Neuronal stem cell (in vitro differentiated cells): ENCODE measurements at regions not wholly inside any gene's neighbourhood (a gene's known extent, or its start where the extent isn't known, plus 50 kb on each side); places are given as distances from the start of the nearest gene placed in this dataset.
A peak's percentile ranks its signal among the peaks of the same experiment; 100 is the strongest.

Experiments
- DNase-seq: peaks from one replicate; pipeline ENCODE4 v3.0.0-alpha.2; 2013; ENCODE audit warnings: low spot score
- H2AFZ ChIP-seq: one replicate; pipeline ENCODE4 v1.6.1; 2013; ENCODE audit warnings: mild to moderate bottlenecking, low read length, inconsistent platforms
- H2AK5ac ChIP-seq: 2 replicates; pipeline ENCODE4 v1.6.1; 2013; ENCODE audit warnings: low read depth, mild to moderate bottlenecking, inconsistent platforms, low read length, moderate library complexity, mixed read lengths
- H2BK120ac ChIP-seq: 2 replicates; pipeline ENCODE4 v1.6.1; 2013; ENCODE audit warnings: low read depth, mild to moderate bottlenecking, inconsistent platforms, low read length, moderate library complexity, mixed read lengths
- H2BK12ac ChIP-seq: one replicate; pipeline ENCODE4 v1.6.1; 2013; ENCODE audit warnings: low read length, inconsistent platforms
- H2BK15ac ChIP-seq: 2 replicates; pipeline ENCODE4 v1.6.1; 2013; ENCODE audit warnings: mild to moderate bottlenecking, low read length, inconsistent platforms, mixed read lengths
- H2BK5ac ChIP-seq: one replicate; pipeline ENCODE4 v1.6.1; 2013; ENCODE audit warnings: inconsistent platforms, mild to moderate bottlenecking, low read length, moderate library complexity
- H3K14ac ChIP-seq: one replicate; pipeline ENCODE4 v1.6.1; 2013; ENCODE audit warnings: low read length, inconsistent platforms
- H3K18ac ChIP-seq: 2 replicates; pipeline ENCODE4 v1.6.1; 2013; ENCODE audit warnings: low read length, inconsistent platforms
- H3K23ac ChIP-seq: 2 replicates; pipeline ENCODE4 v1.6.1; 2013; ENCODE audit warnings: low read depth, mild to moderate bottlenecking, mixed read lengths, low read length, inconsistent platforms; ENCODE audit not compliant: poor library complexity
- H3K27ac ChIP-seq: replicated peaks from 3 replicates; pipeline ENCODE4 v1.5.1; 2013; ENCODE audit warnings: low read length, inconsistent platforms
- H3K27me3 ChIP-seq, 3 experiments: 2 replicates each; pipeline ENCODE4 v1.6.1; 2013; ENCODE audit warnings: low read length in 3 of 3, mild to moderate bottlenecking in 2 of 3, inconsistent platforms in 1 of 3, low read depth in 1 of 3, mixed read lengths in 1 of 3, moderate library complexity in 1 of 3; ENCODE audit not compliant: control insufficient read depth in 3 of 3, insufficient read depth in 3 of 3
- H3K36me3 ChIP-seq, 2 donors: replicated peaks in 1 of 2; 2 replicates each; pipeline ENCODE4 v1.6.1; 2013; ENCODE audit warnings: low read length in 2 of 2; ENCODE audit not compliant: control insufficient read depth in 2 of 2, insufficient read depth in 2 of 2
- H3K4ac ChIP-seq: 2 replicates; pipeline ENCODE4 v1.6.1; 2013; ENCODE audit warnings: inconsistent platforms, mild to moderate bottlenecking, low read length, moderate library complexity
- H3K4me1 ChIP-seq, 2 donors: 1 replicate in 1 of 2; 2 replicates in 1 of 2; pipeline ENCODE4 v1.6.1; 2013; ENCODE audit warnings: low read length in 2 of 2, low read depth in 1 of 2; ENCODE audit not compliant: control insufficient read depth in 2 of 2, insufficient read depth in 1 of 2
- H3K4me2 ChIP-seq: one replicate; pipeline ENCODE4 v1.6.1; 2013; ENCODE audit warnings: mild to moderate bottlenecking, low read length, inconsistent platforms; ENCODE audit not compliant: insufficient read depth, poor library complexity, severe bottlenecking
- H3K4me3 ChIP-seq, 2 donors: 2 replicates each; pipeline ENCODE4 v1.5.1; 2013; ENCODE audit warnings: low read length in 2 of 2, mild to moderate bottlenecking in 2 of 2, inconsistent platforms in 1 of 2, moderate library complexity in 1 of 2
- H3K79me1 ChIP-seq: one replicate; pipeline ENCODE4 v1.6.1; 2013; ENCODE audit warnings: low read depth, mild to moderate bottlenecking, inconsistent platforms, low read length, moderate library complexity
- H3K9ac ChIP-seq: one replicate; pipeline ENCODE4 v1.6.1; 2013; ENCODE audit warnings: mild to moderate bottlenecking, low read depth, low read length, inconsistent platforms; ENCODE audit not compliant: poor library complexity
- H3K9me3 ChIP-seq, 2 donors: replicated peaks in 1 of 2; 2 replicates each; pipeline versions ENCODE3 to v1.6.1; 2013; ENCODE audit warnings: low read length in 2 of 2, mild to moderate bottlenecking in 2 of 2, inconsistent platforms in 1 of 2, low read depth in 1 of 2, mixed read lengths in 1 of 2, moderate library complexity in 1 of 2; ENCODE audit not compliant: control insufficient read depth in 2 of 2, insufficient read depth in 1 of 2
- H4K8ac ChIP-seq: one replicate; pipeline ENCODE4 v1.6.1; 2013; ENCODE audit warnings: low read depth, mild to moderate bottlenecking, inconsistent platforms, low read length, moderate library complexity
- H4K91ac ChIP-seq: one replicate; pipeline ENCODE4 v1.6.1; 2013; ENCODE audit warnings: low read length, low read depth, mild to moderate bottlenecking, inconsistent platforms; ENCODE audit not compliant: poor library complexity
- WGBS, 2 donors: extraction: QIAGEN DNeasy Blood & Tissue Kit; methylation state at CpG; one replicate each; pipeline ENCODE4 v1.1.7; 2013; ENCODE audit warnings: missing lambda C conversion rate in 2 of 2, mixed read lengths in 1 of 2; ENCODE audit not compliant: insufficient read length in 2 of 2, insufficient replicate concordance in 1 of 2; ENCODE audit errors: extremely low coverage in 2 of 2; 5-methylcytosine and 5-hydroxymethylcytosine counted together

DNA sequence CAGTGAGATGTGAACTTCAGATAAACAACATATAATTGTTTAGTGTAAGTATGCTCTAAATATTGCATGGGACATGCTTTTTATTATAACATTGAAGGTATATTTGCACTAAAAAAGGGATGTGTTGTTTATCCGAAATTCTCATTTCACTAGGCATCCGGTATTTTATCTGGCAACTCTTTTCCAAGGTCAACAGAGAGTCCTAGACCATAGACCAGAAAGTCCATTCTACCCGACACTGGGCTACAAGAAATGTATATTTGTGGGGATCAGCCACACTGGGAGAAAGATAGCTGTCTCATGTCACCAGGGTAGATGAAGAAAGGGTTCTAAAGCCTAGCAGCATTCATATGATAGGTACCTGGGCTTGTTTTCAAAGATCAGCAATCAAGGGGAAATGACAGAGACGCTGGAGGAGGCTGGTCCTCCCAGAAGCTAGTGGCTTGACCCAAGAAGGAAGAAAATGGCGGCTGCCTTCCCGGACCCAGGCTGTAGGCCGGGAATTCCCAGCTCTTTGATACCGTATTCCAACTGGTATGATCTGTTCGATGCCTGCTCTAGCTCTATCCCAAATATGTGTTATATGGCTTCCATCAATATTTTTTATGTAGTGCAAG is 161.1 kb upstream of the IRF2BP2 start:
- H3K27ac ChIP-seq, result no peak overlapping the region
- H3K4ac ChIP-seq, result no peak overlapping the region
- no peak overlapping the region for H2BK5ac ChIP-seq
- no peak for DNase-seq
- H3K27me3 ChIP-seq, result no peaks in the 10 kb centered on the region
- no peak overlapping the region for H3K4me2 ChIP-seq
- no peak overlapping the region for H4K91ac ChIP-seq
- WGBS, 2 donors, result no CpG with 5 or more reads among the region's 9 CpGs
- H3K9ac ChIP-seq, result no peak overlapping the region
- H3K4me3 ChIP-seq, result no peak overlapping the region
- no peak overlapping the region for H2BK120ac ChIP-seq
- no peak overlapping the region for H2AK5ac ChIP-seq
- no peak overlapping the region for H3K18ac ChIP-seq
- no peak overlapping the region for H2BK15ac ChIP-seq
- no peak overlapping the region for H3K14ac ChIP-seq
- peaks cover 10 to 18% of the 10 kb centered on the region in 2 donors for H3K4me1 ChIP-seq
- H2BK12ac ChIP-seq, result no peak overlapping the region
- H4K8ac ChIP-seq, result no peak overlapping the region
- H3K79me1 ChIP-seq, result no peaks in the 10 kb centered on the region
- no peaks in the 10 kb centered on the region for H3K36me3 ChIP-seq
- no peak overlapping the region for H2AFZ ChIP-seq
- H3K23ac ChIP-seq, result no peak overlapping the region
- no peaks in the 10 kb centered on the region for H3K9me3 ChIP-seq

GRCh38 chr1:234769986-234770795 is 160.2 kb upstream of the IRF2BP2 start:
- Histone ChIP-seq H2BK12ac (no peak overlapping the region), H3K79me1 (no peaks in the 10 kb centered on the region), H2BK15ac (no peak overlapping the region), H3K27me3 (no peaks in the 10 kb centered on the region), H2AK5ac (peak overlapping the region; percentile 36), H3K9me3 (no peaks in the 10 kb centered on the region), H3K14ac (no peak overlapping the region), H3K4me3 (no peak overlapping the region), H4K91ac (no peak overlapping the region), H3K23ac (no peak overlapping the region), H3K27ac (no peak overlapping the region), H3K9ac (no peak overlapping the region), H3K36me3 (no peaks in the 10 kb centered on the region), H2AFZ (peak overlapping the region; percentile 72), H3K4ac (no peak overlapping the region), H4K8ac (no peak overlapping the region), H3K4me1 (peaks cover 10 to 18% of the 10 kb centered on the region in 2 donors), H3K18ac (peak overlapping the region; percentile 39), H2BK5ac (no peak overlapping the region), H2BK120ac (no peak overlapping the region), H3K4me2 (no peak overlapping the region)
- no peak for DNase-seq
- no CpG with 5 or more reads among the region's 25 CpGs for WGBS, 2 donors

DNA sequence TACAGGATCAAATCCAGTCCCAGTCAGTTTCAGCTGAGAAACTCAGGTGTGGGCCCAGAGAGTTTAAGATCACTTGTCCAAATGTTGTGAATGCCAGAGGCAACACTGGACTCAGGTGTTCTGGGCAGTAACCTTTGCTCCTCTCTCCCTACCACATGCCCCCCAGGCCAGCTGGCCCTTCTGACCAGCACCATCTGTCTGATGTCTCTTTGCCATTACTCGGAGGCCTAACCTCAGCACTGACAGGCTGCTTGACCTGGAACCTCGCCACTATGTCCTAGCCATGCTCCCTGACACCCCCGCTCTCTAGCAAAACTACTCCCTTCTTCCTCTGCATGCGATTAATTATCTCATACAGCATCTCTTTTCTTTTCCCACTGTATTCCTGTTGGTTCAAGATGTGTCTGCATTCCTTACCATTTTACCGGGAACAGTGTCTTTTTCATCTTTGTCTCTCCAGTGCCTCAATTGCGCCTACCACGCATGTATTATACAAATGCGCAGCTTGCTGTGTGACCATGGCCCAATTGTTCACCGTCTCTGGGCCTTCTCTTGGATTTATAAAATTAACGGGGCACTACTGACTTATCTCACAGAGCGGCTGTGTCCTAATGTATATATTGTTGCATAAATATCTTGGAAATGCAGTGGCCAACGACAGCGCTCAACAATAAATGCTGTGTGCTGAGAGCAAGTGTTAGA is 159.5 kb upstream of the IRF2BP2 start:
- DNase-seq, result no peak
- no peak overlapping the region for H3K23ac ChIP-seq
- H2BK12ac ChIP-seq, result no peak overlapping the region
- no peak overlapping the region for H4K91ac ChIP-seq
- no peak overlapping the region for H4K8ac ChIP-seq
- no peak overlapping the region for H2BK5ac ChIP-seq
- H3K14ac ChIP-seq, result no peak overlapping the region
- H3K9me3 ChIP-seq, result no peaks in the 10 kb centered on the region
- no peak overlapping the region for H3K4me2 ChIP-seq
- no peak overlapping the region for H3K4ac ChIP-seq
- no peak overlapping the region for H3K27ac ChIP-seq
- H3K36me3 ChIP-seq, result no peaks in the 10 kb centered on the region
- H2AFZ ChIP-seq, result peak overlapping the region; percentile 72
- no peaks in the 10 kb centered on the region for H3K27me3 ChIP-seq
- H3K18ac ChIP-seq, result peak overlapping the region; percentile 21
- peaks cover 10 to 18% of the 10 kb centered on the region in 2 donors for H3K4me1 ChIP-seq
- H3K9ac ChIP-seq, result peak overlapping the region; percentile 17
- no peak overlapping the region for H3K4me3 ChIP-seq
- H2BK15ac ChIP-seq, result peak overlapping the region; percentile 33
- no peak overlapping the region for H2AK5ac ChIP-seq
- H3K79me1 ChIP-seq, result no peaks in the 10 kb centered on the region
- no peak overlapping the region for H2BK120ac ChIP-seq
- WGBS, 2 donors, result no CpG with 5 or more reads among the region's 13 CpGs
